NT2/D1 (cell line): ENCODE measurements at regions not wholly inside any gene's neighbourhood (a gene's known extent, or its start where the extent isn't known, plus 50 kb on each side); places are given as distances from the start of the nearest gene placed in this dataset.

Experiments used
- SUZ12 ChIP-seq: IDR thresholded peaks from 2 replicates; pipeline ENCODE4 v1.6.1; 2011; ENCODE audit not compliant: insufficient read length, insufficient read depth; ENCODE audit errors: extremely low read depth
- ZNF274 ChIP-seq: IDR thresholded peaks from 2 replicates; pipeline ENCODE4 v1.6.1; 2011; ENCODE audit warnings: mild to moderate bottlenecking, low read depth, low read length

- TF ChIP-seq ZNF274 (no peak), SUZ12 (no peak)
These were observed 474.1 kb downstream of the MN1 start for GRCh38 chr22:27327497-27327896.
